Cardiac muscle cell (in vitro differentiated cells and primary cell): ENCODE measurements at regions not wholly inside any gene's neighbourhood (a gene's known extent, or its start where the extent isn't known, plus 50 kb on each side); places are given as distances from the start of the nearest gene placed in this dataset.
"Not testable (repeated sequence)": the region's sequence is repeated elsewhere in the genome, so short reads cannot be mapped to it uniquely, and the experiment has no call there.

ENCODE experiments used
- DNase-seq, 2 donors: peaks; one replicate each; pipeline versions ENCODE4 v3.0.0 to v3.0.0-alpha.2; 2010 to 2017; ENCODE audit warnings: low read depth in 1 of 2, low spot score in 1 of 2
- H3K27ac ChIP-seq: fragments of 200-600 bp; sonication (generic); 2 replicates; pipeline ENCODE4 v1.5.1; 2016
- H3K27me3 ChIP-seq: fragments of 200-600 bp; sonication (generic); 2 replicates; pipeline ENCODE4 v1.6.0; 2016; ENCODE audit warnings: control low read depth
- H3K36me3 ChIP-seq: fragments of 200-600 bp; sonication (generic); 2 replicates; pipeline ENCODE4 v1.5.1; 2016; ENCODE audit warnings: control low read depth
- H3K4me1 ChIP-seq: fragments of 200-600 bp; sonication (generic); 2 replicates; pipeline ENCODE4 v1.8.1; 2017; ENCODE audit warnings: low read depth, mild to moderate bottlenecking, mixed run types
- H3K4me3 ChIP-seq: fragments of 200-600 bp; sonication (generic); 2 replicates; pipeline ENCODE4 v1.5.1; 2016; ENCODE audit warnings: mild to moderate bottlenecking
- H3K9me3 ChIP-seq: fragments of 200-600 bp; sonication (generic); 2 replicates; pipeline ENCODE4 v1.5.1; 2017; ENCODE audit warnings: low read depth, mild to moderate bottlenecking, control low read depth

DNA sequence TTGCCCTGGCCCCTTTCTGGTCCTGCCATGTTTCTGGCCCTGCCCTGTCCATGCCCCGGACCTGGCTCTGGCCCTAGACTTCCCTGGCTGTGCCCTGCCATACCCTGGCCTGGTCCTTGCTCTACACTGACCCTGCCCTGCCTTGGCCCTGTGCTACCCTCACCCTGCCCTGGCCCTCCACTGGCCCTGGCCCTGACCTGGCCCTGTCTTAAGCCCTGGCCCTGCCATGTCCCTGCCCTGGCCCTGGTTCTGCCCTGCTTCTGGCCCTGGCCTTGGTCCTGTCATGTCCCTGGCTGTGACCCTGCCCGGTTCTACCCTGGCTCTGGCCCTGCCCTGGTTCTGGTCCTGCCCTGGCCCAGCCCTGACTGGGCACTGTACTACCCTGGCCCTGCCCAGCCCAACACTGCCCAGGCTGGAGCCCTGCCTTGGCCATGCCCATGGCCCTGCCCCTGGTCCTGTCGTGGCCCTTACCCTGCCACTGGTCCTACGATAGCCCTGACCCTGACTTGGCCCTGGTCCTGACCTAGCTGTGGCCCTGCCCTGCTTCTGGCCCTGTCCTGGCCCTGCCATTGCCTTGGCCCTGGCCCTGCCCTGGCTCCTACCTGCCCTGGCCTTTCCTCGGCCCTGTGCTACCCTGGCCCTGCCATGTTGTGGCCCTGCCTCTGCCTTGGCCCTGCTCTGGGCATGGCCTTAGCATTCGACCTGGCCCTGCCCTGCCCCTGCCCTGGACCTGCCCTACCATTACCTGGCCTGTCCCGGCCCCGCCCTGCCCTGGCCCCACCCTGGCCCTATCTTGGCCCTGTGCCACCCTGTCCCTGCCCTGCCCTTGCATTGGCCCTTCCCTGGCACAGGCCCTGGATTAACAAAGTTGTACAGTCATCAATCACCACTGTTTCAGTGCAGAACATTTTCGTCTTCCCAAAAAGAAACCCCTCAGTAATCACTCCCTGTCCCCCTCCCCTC is 223.5 kb downstream of the LIPI start:
- H3K27me3 ChIP-seq, H3K4me3 ChIP-seq, H3K4me1 ChIP-seq, DNase-seq, H3K9me3 ChIP-seq, H3K27ac ChIP-seq, H3K36me3 ChIP-seq: not testable (repeated sequence)

DNA sequence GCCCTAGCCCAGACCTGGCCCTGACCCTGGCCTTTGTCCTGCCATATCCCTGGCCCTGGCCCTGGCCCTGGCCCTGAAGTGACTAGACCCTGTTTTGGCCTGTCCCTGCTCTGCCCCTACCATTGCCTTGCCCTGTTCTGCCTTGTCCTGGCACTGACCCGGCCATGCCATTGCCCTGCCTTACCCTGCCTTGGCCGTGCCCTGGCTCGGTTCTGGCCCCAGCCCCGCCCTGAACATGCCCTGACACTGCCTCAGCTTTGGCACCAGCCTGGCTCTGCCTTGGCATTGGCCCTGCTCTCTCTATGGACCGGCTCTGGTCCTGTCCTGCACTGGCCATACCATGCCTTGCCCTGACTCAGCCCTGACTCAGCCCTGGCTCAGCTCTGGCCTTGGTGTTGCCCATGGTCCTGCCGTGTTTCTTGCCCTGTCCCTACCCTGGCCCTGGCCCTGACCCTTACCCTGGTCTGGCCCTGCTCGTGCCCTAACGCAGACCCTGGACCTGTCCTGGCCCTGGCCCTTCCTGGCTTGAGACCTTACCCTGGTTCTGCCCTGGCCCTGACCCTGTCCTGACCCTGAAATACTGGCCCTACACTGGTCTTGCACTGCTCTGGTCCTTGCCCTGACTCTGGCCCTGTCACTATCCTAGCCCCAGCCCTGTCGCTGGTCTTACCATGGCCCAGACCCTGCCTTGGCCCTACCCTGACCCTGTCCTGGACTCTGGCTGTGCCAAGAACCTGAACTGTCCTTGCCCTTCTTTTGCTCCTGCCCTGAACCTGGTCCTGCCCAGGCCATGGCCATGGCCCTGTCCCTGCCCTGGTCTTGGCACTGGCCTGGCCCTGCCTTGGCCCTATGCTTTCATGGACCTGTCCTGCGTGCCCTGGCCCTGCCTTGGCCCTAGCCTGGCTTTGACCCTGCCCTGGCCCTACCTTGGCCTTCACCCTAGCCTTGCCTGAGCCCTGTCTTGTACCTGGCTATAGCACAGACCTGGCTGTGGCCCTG is 224.6 kb downstream of the LIPI start:
- H3K4me3 ChIP-seq, DNase-seq: not testable (repeated sequence)

DNA sequence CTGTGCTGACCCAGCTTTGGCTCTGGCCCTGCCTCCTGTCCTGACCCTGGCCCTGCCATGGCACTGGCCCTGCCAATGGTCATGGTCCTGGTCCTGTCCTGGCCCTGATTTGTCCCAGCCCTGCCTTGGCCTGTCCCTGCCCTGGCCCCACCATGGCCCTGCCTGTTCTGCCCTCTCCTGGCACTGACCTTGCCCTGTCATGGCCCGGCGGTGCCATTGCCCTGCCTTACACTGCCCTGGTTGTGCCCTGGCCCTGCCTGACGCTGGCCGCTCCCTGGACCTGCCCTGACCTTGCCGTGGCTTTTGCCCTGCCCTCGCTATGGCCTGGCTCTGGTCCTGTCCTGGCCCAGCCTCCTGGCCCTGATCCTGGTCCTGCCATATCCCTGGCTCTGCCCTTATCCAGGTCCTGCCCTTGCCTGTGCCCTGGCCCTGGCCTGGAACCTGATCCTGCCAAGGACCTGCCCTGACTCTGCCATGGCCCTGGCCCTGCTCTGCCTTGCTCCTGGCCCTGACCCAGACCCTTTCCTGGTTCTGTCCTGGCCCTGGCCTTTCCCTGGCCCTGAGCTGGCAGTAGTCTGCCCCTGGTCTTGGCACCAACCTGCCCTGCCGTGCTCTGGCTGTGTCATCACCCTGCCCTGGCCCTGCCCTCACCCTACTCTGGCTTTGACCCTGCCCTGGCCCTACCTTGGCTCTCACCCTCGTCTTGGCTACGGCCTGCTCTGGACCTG is 225.5 kb downstream of the LIPI start:
- not testable (repeated sequence) for H3K4me3 ChIP-seq, H3K27ac ChIP-seq, H3K27me3 ChIP-seq, H3K4me1 ChIP-seq, H3K9me3 ChIP-seq, DNase-seq, H3K36me3 ChIP-seq

More for the DNA sequence above, 224.6 kb downstream of the LIPI start:
- H3K36me3 ChIP-seq, H3K27me3 ChIP-seq, H3K27ac ChIP-seq, H3K9me3 ChIP-seq, H3K4me1 ChIP-seq: not testable (repeated sequence)

DNA sequence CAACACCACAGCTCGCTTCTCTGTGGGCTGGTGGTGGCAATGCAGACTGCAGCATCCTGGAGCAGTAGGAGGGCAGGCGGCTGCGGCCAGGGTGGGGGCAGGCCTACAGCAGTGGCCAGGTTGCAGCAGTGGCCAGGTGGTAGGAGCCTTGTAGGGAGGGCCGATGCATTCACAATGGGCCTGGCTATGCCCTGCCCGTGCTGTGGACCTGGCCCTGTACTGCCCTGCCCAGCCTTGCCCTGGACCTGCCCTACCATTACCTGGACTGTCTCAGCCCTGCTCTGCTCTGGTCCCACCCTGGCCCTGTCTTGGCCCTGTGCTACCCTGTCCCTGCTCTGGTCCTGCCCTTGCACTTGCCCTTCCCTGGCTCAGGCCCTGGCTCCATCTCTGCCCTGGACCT is 226.0 kb downstream of the LIPI start:
- not testable (repeated sequence) for H3K9me3 ChIP-seq, DNase-seq, H3K27ac ChIP-seq, H3K36me3 ChIP-seq, H3K27me3 ChIP-seq, H3K4me3 ChIP-seq, H3K4me1 ChIP-seq

DNA sequence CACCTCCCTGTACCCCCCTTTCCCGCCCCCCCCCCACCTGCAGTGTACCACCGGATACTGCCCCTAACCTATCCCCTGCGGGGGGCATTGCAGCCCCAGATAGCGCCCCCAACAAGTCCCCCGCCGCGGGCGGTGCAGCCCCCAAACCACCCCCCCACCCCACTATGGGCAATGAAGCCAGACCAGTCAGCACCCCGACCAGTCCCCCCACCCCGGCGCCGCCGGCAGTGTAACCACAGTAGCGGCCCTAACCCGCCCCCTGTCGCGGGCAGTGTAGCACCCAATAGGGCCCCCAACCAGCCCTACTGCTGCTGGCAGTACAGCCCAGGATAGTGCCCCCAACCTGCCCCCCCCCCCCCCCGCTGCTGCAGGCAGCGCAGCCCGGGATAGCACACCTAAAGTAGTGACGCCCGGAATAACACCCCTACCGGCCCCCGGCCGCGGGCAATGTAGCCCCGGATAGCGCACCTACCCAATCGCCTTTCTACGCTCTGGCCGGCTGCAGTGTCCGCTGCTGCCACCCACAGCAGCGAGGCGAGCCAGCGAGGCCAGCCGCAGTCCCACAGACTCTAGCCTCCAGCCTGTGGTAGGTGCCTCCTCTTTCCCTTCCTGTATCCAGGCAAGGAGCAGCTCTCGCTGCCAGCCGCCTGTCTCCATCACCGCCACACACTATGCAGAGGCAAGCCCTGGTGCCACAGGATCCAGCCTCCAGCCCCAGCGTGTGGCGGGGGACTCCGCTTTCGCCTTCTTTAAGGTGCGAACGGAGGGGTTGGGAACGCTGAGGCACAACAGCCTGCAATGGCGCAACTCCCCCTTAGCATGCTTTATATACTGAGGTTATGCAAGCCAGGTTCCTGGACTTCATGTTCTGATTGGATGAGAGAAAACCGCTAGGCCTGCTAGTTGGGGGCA is 229.3 kb downstream of the LIPI start:
- H3K9me3 ChIP-seq, H3K4me3 ChIP-seq, H3K4me1 ChIP-seq, H3K27me3 ChIP-seq, H3K36me3 ChIP-seq, H3K27ac ChIP-seq, DNase-seq: not testable (repeated sequence)

DNA sequence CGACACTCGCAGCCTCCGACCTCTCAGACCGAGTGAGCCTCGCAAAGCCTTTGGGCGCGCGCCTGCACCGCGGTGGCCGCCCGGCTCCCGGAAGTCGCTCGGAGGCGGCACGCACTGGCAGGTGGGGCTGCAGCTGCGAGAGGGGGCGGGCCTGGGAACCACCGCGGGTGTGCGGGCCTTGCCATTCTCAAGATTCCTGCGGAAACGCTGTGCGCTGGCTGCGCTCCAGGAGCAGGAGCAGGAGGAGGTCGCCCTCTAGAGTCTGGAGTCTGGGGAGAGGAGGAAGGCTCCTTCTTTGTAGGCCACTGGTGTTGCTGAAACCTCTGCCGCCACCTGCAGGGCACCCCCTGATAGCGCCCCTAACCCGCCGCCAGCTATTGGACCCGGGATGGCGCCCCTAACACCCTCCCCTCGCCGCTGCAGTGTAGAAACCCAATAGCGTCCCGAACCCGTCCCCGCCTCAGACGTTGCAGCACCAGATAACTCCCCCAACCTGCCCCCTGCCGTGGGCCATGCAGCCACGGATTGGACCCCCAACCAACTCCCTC is 230.6 kb downstream of the LIPI start:
- H3K27ac ChIP-seq, H3K9me3 ChIP-seq, H3K27me3 ChIP-seq, H3K36me3 ChIP-seq, H3K4me3 ChIP-seq, H3K4me1 ChIP-seq: not testable (repeated sequence)
- peak in 1 of 2 donors; percentile 7 for DNase-seq

DNA sequence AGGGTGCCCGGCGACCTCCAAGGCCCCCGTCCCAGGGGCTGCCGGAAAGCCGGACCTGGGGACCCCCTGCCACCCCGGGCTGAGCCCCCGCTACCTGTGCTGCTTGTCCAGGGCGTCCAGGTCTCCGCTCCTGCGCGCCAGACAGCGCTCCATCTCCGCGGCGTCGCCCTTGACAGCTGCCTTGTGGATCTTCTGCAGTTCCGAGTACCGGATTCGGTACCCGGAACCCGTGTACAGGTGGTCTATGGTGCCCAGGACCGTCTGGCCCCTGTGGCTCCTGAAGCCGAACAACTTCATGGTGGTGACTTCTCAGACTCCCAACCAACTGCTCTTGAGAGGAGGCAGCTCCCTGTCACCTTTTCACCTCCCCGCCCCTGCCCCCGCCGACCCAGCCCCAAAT is 231.1 kb downstream of the LIPI start:
- not testable (repeated sequence) for H3K4me1 ChIP-seq, H3K4me3 ChIP-seq, H3K36me3 ChIP-seq, H3K9me3 ChIP-seq, H3K27ac ChIP-seq, H3K27me3 ChIP-seq, DNase-seq

DNA sequence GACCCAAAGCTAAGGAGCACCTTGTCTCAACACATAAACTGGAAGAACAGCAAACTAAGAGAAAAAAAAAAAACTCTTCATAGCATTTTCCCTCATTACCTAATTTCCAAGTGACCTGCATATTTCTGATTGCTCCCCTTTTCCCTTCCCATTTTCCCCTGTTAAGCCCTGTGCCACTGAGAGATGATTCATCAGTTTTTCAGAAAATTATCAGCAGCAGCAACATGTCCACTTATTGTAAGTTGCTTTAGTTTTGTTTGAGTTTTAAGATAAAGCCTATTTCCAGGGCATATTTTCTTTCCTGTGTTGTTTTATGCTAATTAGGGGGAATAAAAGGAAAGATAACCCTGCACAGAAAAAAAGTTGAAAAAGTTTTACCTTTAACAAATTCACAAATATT is 236.2 kb downstream of the LIPI start:
- H3K27ac ChIP-seq, DNase-seq: not testable (repeated sequence)

DNA sequence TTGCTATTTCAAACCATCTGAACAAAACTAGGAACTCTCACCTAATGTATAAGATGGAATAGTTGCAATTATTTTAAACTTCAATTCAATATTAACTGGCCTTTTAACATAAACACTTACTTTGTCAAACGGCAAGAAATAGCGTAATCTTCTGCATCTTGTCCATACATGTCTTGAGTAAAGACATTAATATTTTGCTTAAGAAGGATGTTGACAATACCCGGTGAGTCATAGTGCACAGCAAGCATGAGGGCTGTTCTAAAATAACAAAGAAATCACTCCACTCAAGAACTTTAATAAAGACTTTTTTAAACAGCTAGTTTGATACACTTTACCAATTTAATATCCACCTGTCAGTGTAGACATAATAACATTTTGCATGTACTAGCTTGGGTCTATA is 240.9 kb downstream of the LIPI start:
- H3K27ac ChIP-seq, H3K4me1 ChIP-seq, H3K27me3 ChIP-seq, H3K9me3 ChIP-seq, H3K4me3 ChIP-seq, DNase-seq, H3K36me3 ChIP-seq: not testable (repeated sequence)

More for the DNA sequence above, 236.2 kb downstream of the LIPI start:
- H3K4me3 ChIP-seq, H3K36me3 ChIP-seq, H3K27me3 ChIP-seq, H3K9me3 ChIP-seq, H3K4me1 ChIP-seq: not testable (repeated sequence)

DNA sequence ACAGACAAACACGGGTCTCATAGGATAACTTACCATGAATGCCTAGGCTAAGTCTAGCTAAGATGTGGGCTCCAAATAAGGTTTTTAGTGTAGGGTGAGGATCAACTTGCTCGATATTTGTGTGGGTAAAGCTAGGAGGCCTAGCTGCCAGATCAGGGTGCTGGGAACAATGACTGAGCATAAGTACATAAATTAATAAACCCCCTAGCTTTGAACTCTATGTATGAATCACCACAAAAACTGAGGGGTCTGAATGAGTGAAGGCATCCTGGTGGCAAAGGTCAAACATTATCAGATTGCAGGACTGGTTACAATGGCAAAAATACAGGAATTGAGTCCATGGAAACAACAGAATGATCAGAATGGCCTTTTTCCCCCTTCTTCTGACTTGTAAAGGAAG is 241.8 kb downstream of the LIPI start:
- not testable (repeated sequence) for H3K4me1 ChIP-seq, H3K36me3 ChIP-seq, H3K27ac ChIP-seq, DNase-seq, H3K9me3 ChIP-seq, H3K27me3 ChIP-seq, H3K4me3 ChIP-seq

DNA sequence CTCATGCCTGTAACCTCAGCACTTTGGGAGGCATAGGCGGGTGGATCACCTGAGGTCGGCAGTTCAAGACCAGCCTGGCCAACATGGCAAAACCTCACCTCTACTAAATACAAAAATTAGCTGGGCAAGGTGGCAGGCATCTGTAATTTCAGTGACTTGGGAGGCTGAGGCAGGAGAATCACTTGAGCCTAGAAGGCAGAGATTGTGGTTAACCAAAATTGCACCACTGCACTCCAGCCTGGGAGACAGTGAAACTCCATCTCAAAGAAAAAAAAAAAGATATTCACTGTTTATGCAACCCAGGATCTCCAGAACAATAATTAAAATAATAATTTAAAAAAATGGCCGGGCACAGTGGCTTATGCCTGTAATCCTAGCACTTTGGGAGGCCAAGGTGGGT is 247.5 kb downstream of the LIPI start:
- H3K4me3 ChIP-seq, DNase-seq, H3K36me3 ChIP-seq, H3K4me1 ChIP-seq, H3K27ac ChIP-seq, H3K27me3 ChIP-seq, H3K9me3 ChIP-seq: not testable (repeated sequence)
